Neural cell (in vitro differentiated cells): ENCODE measurements at regions not wholly inside any gene's neighbourhood (a gene's known extent, or its start where the extent isn't known, plus 50 kb on each side); places are given as distances from the start of the nearest gene placed in this dataset.

ENCODE experiments used
- H2AFZ ChIP-seq: fragments of 200-600, 300-800 bp; sonication (generic), shearing (Covaris generic); 2 replicates; pipeline ENCODE4 v1.6.0; 2014; ENCODE audit warnings: low read depth, mild to moderate bottlenecking, antibody characterized with exemption, low read length, moderate library complexity
- H3F3A ChIP-seq: fragments of 200-600 bp; shearing (Covaris generic); 2 replicates; pipeline ENCODE4 v1.6.1; 2016; ENCODE audit warnings: mild to moderate bottlenecking, moderate library complexity, mixed read lengths, antibody characterized with exemption, low read length; ENCODE audit not compliant: insufficient read depth, poor library complexity, severe bottlenecking
- H3K27ac ChIP-seq: fragments of 200-600, 300-800 bp; sonication (generic), shearing (Covaris generic); 2 replicates; pipeline ENCODE4 v1.5.1; 2014; ENCODE audit warnings: mild to moderate bottlenecking, low read length, moderate library complexity
- H3K27me3 ChIP-seq: fragments of 300-800, 200-600 bp; sonication (generic), shearing (Covaris generic); 2 replicates; pipeline ENCODE4 v1.6.0; 2014; ENCODE audit warnings: mild to moderate bottlenecking, low read depth, low read length, moderate library complexity; ENCODE audit not compliant: insufficient read depth
- H3K36me3 ChIP-seq: fragments of 300-800, 200-600 bp; sonication (generic), shearing (Covaris generic); 2 replicates; pipeline ENCODE4 v1.5.1; 2014; ENCODE audit warnings: mild to moderate bottlenecking, antibody characterized with exemption, low read length, moderate library complexity; ENCODE audit not compliant: insufficient read depth
- H3K4me2 ChIP-seq: fragments of 300-800, 200-600 bp; sonication (generic), shearing (Covaris generic); 2 replicates; pipeline ENCODE4 v1.6.0; 2014; ENCODE audit warnings: mild to moderate bottlenecking, low read length
- H3K4me3 ChIP-seq: fragments of 300-800, 200-600 bp; sonication (generic), shearing (Covaris generic); 2 replicates; pipeline ENCODE4 v1.5.1; 2014; ENCODE audit warnings: mild to moderate bottlenecking, low read length, moderate library complexity
- H3K79me2 ChIP-seq: fragments of 200-600 bp; shearing (Covaris generic); replicated peaks from 2 replicates; pipeline ENCODE4 v1.6.0; 2014; ENCODE audit warnings: mild to moderate bottlenecking, low read length, moderate library complexity; ENCODE audit not compliant: insufficient read depth
- H3K9ac ChIP-seq: fragments of 300-800, 200-600 bp; sonication (generic), shearing (Covaris generic); 2 replicates; pipeline ENCODE4 v1.6.1; 2016; ENCODE audit warnings: mild to moderate bottlenecking, low read length, mixed read lengths
- H3K9me2 ChIP-seq: fragments of 200-600 bp; shearing (Covaris generic); 2 replicates; pipeline ENCODE4 v1.6.1; 2016; ENCODE audit warnings: mild to moderate bottlenecking, low read length, mixed read lengths; ENCODE audit not compliant: insufficient read depth
- H3K9me3 ChIP-seq: fragments of 200-600, 300-800 bp; sonication (generic), shearing (Covaris generic); 2 replicates; pipeline ENCODE4 v1.6.1; 2016; ENCODE audit warnings: mild to moderate bottlenecking, mixed run types, low read length, moderate library complexity, mixed read lengths
- H4K20me1 ChIP-seq: fragments of 200-600 bp; shearing (Covaris generic); 2 replicates; pipeline ENCODE4 v1.6.1; 2016; ENCODE audit warnings: mild to moderate bottlenecking, mixed run types; ENCODE audit not compliant: insufficient read depth
- CTCF ChIP-seq: fragments of 450-650 bp; IDR thresholded peaks from 2 replicates; pipeline ENCODE4 v1.5.1; 2014; ENCODE audit warnings: antibody characterized with exemption, mild to moderate bottlenecking, moderate library complexity; ENCODE audit not compliant: poor library complexity, severe bottlenecking
- EP300 ChIP-seq: fragments of 450-650 bp; conservative IDR thresholded peaks from 2 replicates; pipeline ENCODE4 v1.6.1; 2014; ENCODE audit warnings: antibody characterized with exemption, mild to moderate bottlenecking, moderate library complexity; ENCODE audit not compliant: poor library complexity, severe bottlenecking
- EZH2 ChIP-seq: fragments of 200-600, 300-800 bp; shearing (Covaris generic), sonication (generic); IDR thresholded peaks from 2 replicates; pipeline ENCODE4 v1.6.1; 2014; ENCODE audit warnings: antibody characterized with exemption, low read length, borderline replicate concordance, mild to moderate bottlenecking; ENCODE audit not compliant: insufficient read depth, poor library complexity, severe bottlenecking
- MXI1 ChIP-seq: fragments of 450-650 bp; conservative IDR thresholded peaks from 2 replicates; pipeline ENCODE4 v1.6.1; 2014; ENCODE audit warnings: antibody characterized with exemption, mild to moderate bottlenecking; ENCODE audit not compliant: poor library complexity, severe bottlenecking
- POLR2AphosphoS5 ChIP-seq: IDR thresholded peaks from 2 replicates; pipeline ENCODE4 v1.6.1; 2012
- RAD21 ChIP-seq: fragments of 450-650 bp; conservative IDR thresholded peaks from 2 replicates; pipeline ENCODE4 v1.6.1; 2014; ENCODE audit warnings: antibody characterized with exemption, mild to moderate bottlenecking, moderate library complexity
- REST ChIP-seq: IDR thresholded peaks from 2 replicates; pipeline ENCODE4 v1.6.1; 2012; ENCODE audit warnings: borderline replicate concordance
- SMC3 ChIP-seq: fragments of 450-650 bp; conservative IDR thresholded peaks from 2 replicates; pipeline ENCODE4 v1.6.1; 2014; ENCODE audit warnings: antibody characterized with exemption, mild to moderate bottlenecking, moderate library complexity; ENCODE audit not compliant: poor library complexity
- TAF1 ChIP-seq: IDR thresholded peaks from 2 replicates; pipeline ENCODE4 v1.6.1; 2012; ENCODE audit warnings: low read depth

GRCh38 chr12:83659321-83659720, 972.6 kb downstream of the TMTC2 start:
- Histone ChIP-seq H3K9me2 (no peaks in the 10 kb centered on the region), H3K4me3 (no peak overlapping the region), H3K9ac (no peak overlapping the region), H3K27ac (no peak overlapping the region), H3K27me3 (no peaks in the 10 kb centered on the region), H4K20me1 (no peaks in the 10 kb centered on the region), H3F3A (no peaks in the 10 kb centered on the region), H3K79me2 (no peaks in the 10 kb centered on the region), H3K4me2 (no peak overlapping the region), H3K9me3 (no peaks in the 10 kb centered on the region), H3K36me3 (no peaks in the 10 kb centered on the region), H2AFZ (no peak overlapping the region)
- TF ChIP-seq RAD21 (no peak), EP300 (no peak), SMC3 (no peak), REST (no peak), TAF1 (no peak), CTCF (no peak), POLR2AphosphoS5 (no peak), MXI1 (no peak), EZH2 (no peak)

GRCh38 chr12:83656004-83656403, 969.3 kb downstream of the TMTC2 start:
- Histone ChIP-seq H3K79me2 (no peaks in the 10 kb centered on the region), H3K4me2 (no peak overlapping the region), H2AFZ (no peak overlapping the region), H4K20me1 (no peaks in the 10 kb centered on the region), H3K9me3 (no peaks in the 10 kb centered on the region), H3K4me3 (no peak overlapping the region), H3F3A (no peaks in the 10 kb centered on the region), H3K27me3 (no peaks in the 10 kb centered on the region), H3K27ac (no peak overlapping the region), H3K9me2 (no peaks in the 10 kb centered on the region), H3K36me3 (no peaks in the 10 kb centered on the region), H3K9ac (no peak overlapping the region)
- TF ChIP-seq EP300 (no peak), POLR2AphosphoS5 (no peak), REST (no peak), MXI1 (no peak), TAF1 (no peak), RAD21 (no peak), CTCF (no peak), SMC3 (no peak), EZH2 (no peak)
